ENCODE measurements at regions not wholly inside any gene's neighbourhood (a gene's known extent, or its start where the extent isn't known, plus 50 kb on each side); places are given as distances from the start of the nearest gene placed in this dataset.

- no peak for TF ChIP-seq CTCF (conservative IDR thresholded peaks at IDR 0.05; ENCODE audit: low read depth, low read length)
- TF ChIP-seq EZH2 (IDR thresholded peaks at IDR 0.05; ENCODE audit: low read length, unreplicated experiment): no peak
Observed at GRCh38 chr16:6970171-6970857, 362.3 kb upstream of the RBFOX1 start.
